Glutamatergic neuron (in vitro differentiated cells): ENCODE measurements at regions not wholly inside any gene's neighbourhood (a gene's known extent, or its start where the extent isn't known, plus 50 kb on each side); places are given as distances from the start of the nearest gene placed in this dataset.

Experiments used
- DNase-seq: peaks from one replicate; pipeline ENCODE4 v3.0.0; 2022
- H3K27ac Mint-ChIP-seq: one replicate; pipeline ENCODE4 v1.8.0; 2020; ENCODE audit warnings: mild to moderate bottlenecking, mixed read lengths, inconsistent platforms; ENCODE audit not compliant: unreplicated experiment
- H3K27me3 Mint-ChIP-seq: one replicate; pipeline ENCODE4 v1.8.0; 2020; ENCODE audit warnings: mild to moderate bottlenecking, moderate library complexity, mixed read lengths, inconsistent platforms; ENCODE audit not compliant: unreplicated experiment
- H3K36me3 Mint-ChIP-seq: one replicate; pipeline ENCODE4 v1.8.0; 2020; ENCODE audit warnings: mild to moderate bottlenecking, mixed read lengths, inconsistent platforms; ENCODE audit not compliant: unreplicated experiment
- H3K4me1 Mint-ChIP-seq: one replicate; pipeline ENCODE4 v1.8.0; 2020; ENCODE audit warnings: mild to moderate bottlenecking, low read depth, mixed read lengths, inconsistent platforms; ENCODE audit not compliant: unreplicated experiment
- H3K4me3 Mint-ChIP-seq: one replicate; pipeline ENCODE4 v1.8.0; 2020; ENCODE audit warnings: mild to moderate bottlenecking, mixed read lengths, inconsistent platforms; ENCODE audit not compliant: unreplicated experiment
- H3K9me3 Mint-ChIP-seq: one replicate; pipeline ENCODE4 v1.8.0; 2020; ENCODE audit warnings: mild to moderate bottlenecking, moderate library complexity, mixed read lengths, inconsistent platforms; ENCODE audit not compliant: unreplicated experiment
- TF ChIP-seq, protein P1 (sequence below): fragments of 200-600 bp; sonication (generic); IDR thresholded peaks from one replicate; pipeline ENCODE4 v1.5.0; 2021; ENCODE audit not compliant: partially characterized antibody, unreplicated experiment

GRCh38 chr12:124194264-124194892 lies 100.5 kb upstream of the RFLNA start:
- H3K9me3 Mint-ChIP-seq: peaks cover 13% of the 10 kb centered on the region
- H3K36me3 Mint-ChIP-seq: peaks cover 11% of the 10 kb centered on the region
- peak overlapping the region; percentile 31 for H3K27ac Mint-ChIP-seq
- DNase-seq: no peak
- H3K27me3 Mint-ChIP-seq: peaks cover 9% of the 10 kb centered on the region
- TF ChIP-seq, protein P1, sequence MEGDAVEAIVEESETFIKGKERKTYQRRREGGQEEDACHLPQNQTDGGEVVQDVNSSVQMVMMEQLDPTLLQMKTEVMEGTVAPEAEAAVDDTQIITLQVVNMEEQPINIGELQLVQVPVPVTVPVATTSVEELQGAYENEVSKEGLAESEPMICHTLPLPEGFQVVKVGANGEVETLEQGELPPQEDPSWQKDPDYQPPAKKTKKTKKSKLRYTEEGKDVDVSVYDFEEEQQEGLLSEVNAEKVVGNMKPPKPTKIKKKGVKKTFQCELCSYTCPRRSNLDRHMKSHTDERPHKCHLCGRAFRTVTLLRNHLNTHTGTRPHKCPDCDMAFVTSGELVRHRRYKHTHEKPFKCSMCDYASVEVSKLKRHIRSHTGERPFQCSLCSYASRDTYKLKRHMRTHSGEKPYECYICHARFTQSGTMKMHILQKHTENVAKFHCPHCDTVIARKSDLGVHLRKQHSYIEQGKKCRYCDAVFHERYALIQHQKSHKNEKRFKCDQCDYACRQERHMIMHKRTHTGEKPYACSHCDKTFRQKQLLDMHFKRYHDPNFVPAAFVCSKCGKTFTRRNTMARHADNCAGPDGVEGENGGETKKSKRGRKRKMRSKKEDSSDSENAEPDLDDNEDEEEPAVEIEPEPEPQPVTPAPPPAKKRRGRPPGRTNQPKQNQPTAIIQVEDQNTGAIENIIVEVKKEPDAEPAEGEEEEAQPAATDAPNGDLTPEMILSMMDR: no peak
- H3K4me3 Mint-ChIP-seq: no peak overlapping the region
- H3K4me1 Mint-ChIP-seq: peaks cover 28% of the 10 kb centered on the region

DNA sequence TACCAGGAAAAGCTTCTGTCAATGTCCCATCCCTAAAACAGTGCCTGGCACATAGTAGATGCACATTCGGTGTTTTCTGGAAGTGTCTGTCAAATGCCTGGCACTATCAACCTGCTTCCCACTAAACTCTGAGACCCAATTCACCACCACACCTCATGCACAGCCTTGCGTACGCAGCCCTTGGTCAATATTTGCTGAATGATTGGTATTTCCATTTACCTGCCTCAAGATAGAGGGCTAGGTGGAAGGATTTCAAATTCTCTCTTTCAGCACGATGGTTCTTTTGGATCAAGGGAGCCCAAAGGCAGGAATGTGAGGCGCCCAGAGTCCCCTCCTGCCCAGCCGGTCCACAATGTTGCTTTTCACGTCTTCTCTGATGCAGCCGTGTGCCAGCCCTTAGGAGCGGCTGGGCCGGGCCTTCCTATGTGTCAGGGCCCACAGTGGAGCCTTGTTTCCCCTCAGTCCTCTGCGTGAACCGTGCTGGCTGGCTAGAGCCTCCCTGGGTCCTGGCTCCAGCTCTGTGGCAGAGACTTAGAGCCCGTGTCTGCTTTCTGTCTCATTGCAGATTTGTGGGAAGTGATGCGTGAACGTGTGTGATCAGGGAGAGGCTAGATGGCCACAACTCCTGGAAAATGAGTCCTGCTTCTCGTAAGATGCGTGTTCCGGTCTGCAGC lies 99.9 kb upstream of the RFLNA start:
- H3K4me3 Mint-ChIP-seq: no peak overlapping the region
- no peak for DNase-seq
- H3K4me1 Mint-ChIP-seq: peaks cover 22% of the 10 kb centered on the region
- H3K27ac Mint-ChIP-seq: peak overlapping the region; percentile 31
- H3K9me3 Mint-ChIP-seq: peaks cover 13% of the 10 kb centered on the region
- TF ChIP-seq, protein P1: no peak
- peaks cover 11% of the 10 kb centered on the region for H3K36me3 Mint-ChIP-seq
- peaks cover 9% of the 10 kb centered on the region for H3K27me3 Mint-ChIP-seq

DNA sequence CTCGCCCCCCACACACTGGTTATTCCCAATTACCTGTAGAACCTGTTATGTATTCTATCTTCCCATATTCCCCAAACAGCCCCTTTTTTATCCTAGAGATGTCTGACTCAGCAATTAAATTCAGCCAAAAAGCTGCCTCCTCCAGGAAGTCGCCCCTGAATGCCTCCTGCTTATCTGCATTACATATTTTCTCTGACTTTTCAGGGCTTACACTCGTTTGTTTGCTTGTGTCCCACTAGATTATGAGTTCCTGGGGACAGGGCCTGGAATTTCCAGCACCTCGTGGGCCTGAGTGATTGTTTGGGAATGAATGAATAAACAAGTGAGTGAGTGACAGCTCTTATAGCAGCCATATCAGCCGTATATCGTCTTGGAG lies 99.3 kb upstream of the RFLNA start:
- H3K4me3 Mint-ChIP-seq: no peak overlapping the region
- DNase-seq: no peak
- H3K9me3 Mint-ChIP-seq: peaks cover 9% of the 10 kb centered on the region
- TF ChIP-seq, protein P1: no peak
- peaks cover 17% of the 10 kb centered on the region for H3K4me1 Mint-ChIP-seq
- peaks cover 11% of the 10 kb centered on the region for H3K36me3 Mint-ChIP-seq
- peaks cover 6% of the 10 kb centered on the region for H3K27me3 Mint-ChIP-seq
- no peak overlapping the region for H3K27ac Mint-ChIP-seq

- Mint-ChIP-seq H3K4me3 (no peak overlapping the region), H3K27me3 (peaks cover 2% of the 10 kb centered on the region), H3K4me1 (peaks cover 13% of the 10 kb centered on the region), H3K36me3 (peaks cover 14% of the 10 kb centered on the region), H3K27ac (no peak overlapping the region), H3K9me3 (peaks cover 6% of the 10 kb centered on the region)
- TF ChIP-seq, protein P1: no peak
- DNase-seq: no peak
Measured at GRCh38 chr12:124196236-124196635, 98.7 kb upstream of the RFLNA start.

- Mint-ChIP-seq H3K4me3 (no peak overlapping the region), H3K27ac (no peak overlapping the region), H3K36me3 (peaks cover 13% of the 10 kb centered on the region)
Measured at GRCh38 chr12:124201248-124201647, 93.6 kb upstream of the RFLNA start.

More at GRCh38 chr12:124201248-124201647, 93.6 kb upstream of the RFLNA start:
- peaks cover 4% of the 10 kb centered on the region for H3K27me3 Mint-ChIP-seq
- H3K4me1 Mint-ChIP-seq: no peaks in the 10 kb centered on the region
- TF ChIP-seq, protein P1: no peak
- peaks cover 4% of the 10 kb centered on the region for H3K9me3 Mint-ChIP-seq
- no peak for DNase-seq
